GM23338 (cell line): ENCODE measurements at regions not wholly inside any gene's neighbourhood (a gene's known extent, or its start where the extent isn't known, plus 50 kb on each side); places are given as distances from the start of the nearest gene placed in this dataset.

Source experiments
- ATAC-seq: fragments of 200-7000 bp; cut with Tn5 transposase; 3 replicates; pipeline ENCODE4 v1.9.1; 2020
- DNase-seq: peaks from one replicate; pipeline ENCODE4 v3.0.0-alpha.2; 2015; ENCODE audit warnings: low spot score
- H2AFZ ChIP-seq: fragments of 200-600 bp; sonication (generic); 2 replicates; pipeline ENCODE4 v1.8.0; 2016; ENCODE audit warnings: antibody characterized with exemption, mild to moderate bottlenecking, moderate library complexity
- H3F3A ChIP-seq: fragments of 200-600 bp; sonication (generic); replicated peaks from 2 replicates; pipeline ENCODE4 v1.8.0; 2017; ENCODE audit warnings: antibody characterized with exemption, mixed run types, low read depth
- H3K27ac ChIP-seq: fragments of 200-600 bp; sonication (generic); 2 replicates; pipeline ENCODE4 v1.6.1; 2016; ENCODE audit warnings: low read depth
- H3K27me3 ChIP-seq: fragments of 200-600 bp; sonication (generic); 2 replicates; pipeline ENCODE4 v1.8.0; 2016; ENCODE audit warnings: mild to moderate bottlenecking, mixed run types, moderate library complexity; ENCODE audit not compliant: insufficient read depth
- H3K36me3 ChIP-seq: fragments of 200-600 bp; sonication (generic); 2 replicates; pipeline ENCODE4 v1.8.0; 2016; ENCODE audit warnings: mild to moderate bottlenecking; ENCODE audit not compliant: insufficient read depth
- H3K4me1 ChIP-seq: fragments of 200-600 bp; sonication (generic); 2 replicates; pipeline ENCODE4 v1.8.0; 2016; ENCODE audit warnings: mild to moderate bottlenecking, moderate library complexity; ENCODE audit not compliant: insufficient read depth
- H3K4me2 ChIP-seq: fragments of 200-600 bp; sonication (generic); 2 replicates; pipeline ENCODE4 v1.7.1; 2017; ENCODE audit warnings: mixed run types
- H3K4me3 ChIP-seq: fragments of 200-600 bp; sonication (generic); 2 replicates; pipeline ENCODE4 v1.6.1; 2016; ENCODE audit warnings: mixed run types
- H3K79me2 ChIP-seq: fragments of 200-600 bp; sonication (generic); replicated peaks from 2 replicates; pipeline ENCODE4 v1.8.0; 2017; ENCODE audit warnings: mild to moderate bottlenecking; ENCODE audit not compliant: insufficient read depth
- H3K9me2 ChIP-seq: fragments of 200-600 bp; sonication (generic); 2 replicates; pipeline ENCODE4 v1.8.0; 2017; ENCODE audit not compliant: insufficient read depth
- H4K20me1 ChIP-seq: fragments of 200-600 bp; sonication (generic); replicated peaks from 2 replicates; pipeline ENCODE4 v1.8.0; 2017; ENCODE audit warnings: mild to moderate bottlenecking; ENCODE audit not compliant: insufficient read depth
- H3K27ac Mint-ChIP-seq: 2 replicates; pipeline ENCODE4 v1.8.0; 2020; ENCODE audit warnings: inconsistent platforms, mild to moderate bottlenecking, moderate library complexity, mixed read lengths
- H3K27me3 Mint-ChIP-seq: 3 replicates; pipeline ENCODE4 v1.8.0; 2022; ENCODE audit warnings: low read depth, mild to moderate bottlenecking, moderate library complexity, mixed read lengths, inconsistent platforms; ENCODE audit not compliant: insufficient read depth, poor library complexity
- H3K36me3 Mint-ChIP-seq: 3 replicates; pipeline ENCODE4 v1.8.0; 2021; ENCODE audit warnings: low read depth, mild to moderate bottlenecking, inconsistent platforms, moderate library complexity, mixed read lengths
- H3K4me1 Mint-ChIP-seq: 3 replicates; pipeline ENCODE4 v1.8.0; 2020; ENCODE audit warnings: mild to moderate bottlenecking, inconsistent platforms, mixed read lengths
- H3K4me3 Mint-ChIP-seq: 3 replicates; pipeline ENCODE4 v1.8.0; 2021; ENCODE audit warnings: moderate library complexity, mild to moderate bottlenecking, inconsistent platforms, mixed read lengths
- H3K9me3 Mint-ChIP-seq: 3 replicates; pipeline ENCODE4 v1.8.0; 2020; ENCODE audit warnings: moderate library complexity, mild to moderate bottlenecking, inconsistent platforms, mixed read lengths
- CREB1 ChIP-seq: fragments of 250-450 bp; sonication (Bioruptor Pico); IDR thresholded peaks from 2 replicates; pipeline ENCODE4 v1.5.0; 2020; ENCODE audit warnings: low read depth, mild to moderate bottlenecking, moderate library complexity
- EZH2 ChIP-seq: fragments of 200-600 bp; sonication (generic); IDR thresholded peaks from one replicate; pipeline ENCODE4 v1.8.0; 2017; ENCODE audit warnings: antibody characterized with exemption, mild to moderate bottlenecking, low read depth; ENCODE audit not compliant: unreplicated experiment
- EZH2phosphoT487 ChIP-seq: fragments of 200-600 bp; sonication (generic); IDR thresholded peaks from one replicate; pipeline ENCODE4 v1.8.1; 2018; ENCODE audit warnings: antibody characterized with exemption; ENCODE audit not compliant: unreplicated experiment
- JUNB ChIP-seq: IDR thresholded peaks from one replicate; pipeline ENCODE4 v1.6.1; 2016; ENCODE audit warnings: antibody characterized with exemption; ENCODE audit not compliant: unreplicated experiment
- NANOG ChIP-seq: IDR thresholded peaks from 2 replicates; pipeline ENCODE4 v1.6.1; 2016; ENCODE audit warnings: antibody characterized with exemption, borderline replicate concordance
- POLR2AphosphoS5 ChIP-seq: IDR thresholded peaks from 2 replicates; pipeline ENCODE4 v1.6.1; 2016; ENCODE audit warnings: antibody characterized with exemption, low read depth
- STAT1 ChIP-seq: IDR thresholded peaks from one replicate; pipeline ENCODE4 v1.6.1; 2016; ENCODE audit warnings: antibody characterized with exemption; ENCODE audit not compliant: unreplicated experiment
- ZNF114 ChIP-seq: fragments of 250-450 bp; sonication (Bioruptor Pico); IDR thresholded peaks from 2 replicates; pipeline ENCODE4 v1.5.0; 2020; ENCODE audit warnings: mild to moderate bottlenecking, moderate library complexity
- ZNF331 ChIP-seq: fragments of 250-450 bp; sonication (Bioruptor Pico); IDR thresholded peaks from 2 replicates; pipeline ENCODE4 v1.5.0; 2020; ENCODE audit warnings: low read depth, mild to moderate bottlenecking, moderate library complexity
- TF ChIP-seq, protein P1 (sequence below): IDR thresholded peaks from 2 replicates; pipeline ENCODE4 v1.6.1; 2016; ENCODE audit warnings: antibody characterized with exemption
- TF ChIP-seq, protein P2 (sequence below): fragments of 250-450 bp; sonication (Bioruptor Pico); IDR thresholded peaks from 2 replicates; pipeline ENCODE4 v1.5.0; 2020; ENCODE audit warnings: mild to moderate bottlenecking, moderate library complexity
- TF ChIP-seq, protein P3 (sequence below), 2 experiments: fragments of 200-600 bp in 1 of 2; sonication (generic) in 1 of 2; conservative IDR thresholded peaks; 2 replicates each; pipeline versions ENCODE4 v1.5.1 to v1.6.1; 2016 to 2017; ENCODE audit warnings: antibody characterized with exemption in 2 of 2, low read depth in 2 of 2, mild to moderate bottlenecking in 2 of 2, moderate library complexity in 1 of 2
- TF ChIP-seq, protein P4 (sequence below): IDR thresholded peaks from one replicate; pipeline ENCODE4 v1.6.1; 2018; ENCODE audit warnings: antibody characterized with exemption; ENCODE audit not compliant: unreplicated experiment

DNA sequence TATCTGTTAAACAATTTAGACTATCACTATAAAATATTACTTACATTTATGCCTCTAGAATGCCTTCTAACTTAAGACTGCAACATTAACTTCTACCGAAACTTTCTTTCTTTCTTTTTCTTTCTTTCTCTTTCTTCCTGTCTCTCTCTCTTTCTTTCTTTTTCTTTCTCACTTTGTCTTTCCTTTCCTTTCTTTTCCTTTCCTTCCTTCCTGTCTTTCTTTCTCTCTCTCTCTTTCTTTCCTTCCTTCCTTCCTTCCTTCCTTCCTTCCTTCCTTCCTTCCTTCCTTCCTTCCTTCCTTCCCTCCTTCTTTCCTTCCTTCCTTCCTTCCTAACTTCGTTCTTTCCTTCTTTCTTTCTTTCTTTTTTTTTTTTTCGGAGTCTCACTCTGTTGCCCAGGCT lies 1071.9 kb upstream of the ATXN8OS start:
- Mint-ChIP-seq H3K27ac (no peak overlapping the region), H3K36me3 (peaks cover 4% of the 10 kb centered on the region; the same call in 1 of the 3 replicates), H3K27me3 (no peaks in the 10 kb centered on the region), H3K4me3 (no peak overlapping the region), H3K9me3 (peaks cover 4% of the 10 kb centered on the region; the same call in 2 of the 3 replicates), H3K4me1 (no peaks in the 10 kb centered on the region)
- TF ChIP-seq POLR2AphosphoS5 = no peak
- TF ChIP-seq STAT1 = no peak
- no peak for TF ChIP-seq CREB1 (CRISPR knock-in tag)
- TF ChIP-seq ZNF331 = no peak
- TF ChIP-seq ZNF114 = no peak
- TF ChIP-seq, protein P1, sequence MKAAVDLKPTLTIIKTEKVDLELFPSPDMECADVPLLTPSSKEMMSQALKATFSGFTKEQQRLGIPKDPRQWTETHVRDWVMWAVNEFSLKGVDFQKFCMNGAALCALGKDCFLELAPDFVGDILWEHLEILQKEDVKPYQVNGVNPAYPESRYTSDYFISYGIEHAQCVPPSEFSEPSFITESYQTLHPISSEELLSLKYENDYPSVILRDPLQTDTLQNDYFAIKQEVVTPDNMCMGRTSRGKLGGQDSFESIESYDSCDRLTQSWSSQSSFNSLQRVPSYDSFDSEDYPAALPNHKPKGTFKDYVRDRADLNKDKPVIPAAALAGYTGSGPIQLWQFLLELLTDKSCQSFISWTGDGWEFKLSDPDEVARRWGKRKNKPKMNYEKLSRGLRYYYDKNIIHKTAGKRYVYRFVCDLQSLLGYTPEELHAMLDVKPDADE = no peak
- TF ChIP-seq NANOG = no peak
- TF ChIP-seq, protein P2, sequence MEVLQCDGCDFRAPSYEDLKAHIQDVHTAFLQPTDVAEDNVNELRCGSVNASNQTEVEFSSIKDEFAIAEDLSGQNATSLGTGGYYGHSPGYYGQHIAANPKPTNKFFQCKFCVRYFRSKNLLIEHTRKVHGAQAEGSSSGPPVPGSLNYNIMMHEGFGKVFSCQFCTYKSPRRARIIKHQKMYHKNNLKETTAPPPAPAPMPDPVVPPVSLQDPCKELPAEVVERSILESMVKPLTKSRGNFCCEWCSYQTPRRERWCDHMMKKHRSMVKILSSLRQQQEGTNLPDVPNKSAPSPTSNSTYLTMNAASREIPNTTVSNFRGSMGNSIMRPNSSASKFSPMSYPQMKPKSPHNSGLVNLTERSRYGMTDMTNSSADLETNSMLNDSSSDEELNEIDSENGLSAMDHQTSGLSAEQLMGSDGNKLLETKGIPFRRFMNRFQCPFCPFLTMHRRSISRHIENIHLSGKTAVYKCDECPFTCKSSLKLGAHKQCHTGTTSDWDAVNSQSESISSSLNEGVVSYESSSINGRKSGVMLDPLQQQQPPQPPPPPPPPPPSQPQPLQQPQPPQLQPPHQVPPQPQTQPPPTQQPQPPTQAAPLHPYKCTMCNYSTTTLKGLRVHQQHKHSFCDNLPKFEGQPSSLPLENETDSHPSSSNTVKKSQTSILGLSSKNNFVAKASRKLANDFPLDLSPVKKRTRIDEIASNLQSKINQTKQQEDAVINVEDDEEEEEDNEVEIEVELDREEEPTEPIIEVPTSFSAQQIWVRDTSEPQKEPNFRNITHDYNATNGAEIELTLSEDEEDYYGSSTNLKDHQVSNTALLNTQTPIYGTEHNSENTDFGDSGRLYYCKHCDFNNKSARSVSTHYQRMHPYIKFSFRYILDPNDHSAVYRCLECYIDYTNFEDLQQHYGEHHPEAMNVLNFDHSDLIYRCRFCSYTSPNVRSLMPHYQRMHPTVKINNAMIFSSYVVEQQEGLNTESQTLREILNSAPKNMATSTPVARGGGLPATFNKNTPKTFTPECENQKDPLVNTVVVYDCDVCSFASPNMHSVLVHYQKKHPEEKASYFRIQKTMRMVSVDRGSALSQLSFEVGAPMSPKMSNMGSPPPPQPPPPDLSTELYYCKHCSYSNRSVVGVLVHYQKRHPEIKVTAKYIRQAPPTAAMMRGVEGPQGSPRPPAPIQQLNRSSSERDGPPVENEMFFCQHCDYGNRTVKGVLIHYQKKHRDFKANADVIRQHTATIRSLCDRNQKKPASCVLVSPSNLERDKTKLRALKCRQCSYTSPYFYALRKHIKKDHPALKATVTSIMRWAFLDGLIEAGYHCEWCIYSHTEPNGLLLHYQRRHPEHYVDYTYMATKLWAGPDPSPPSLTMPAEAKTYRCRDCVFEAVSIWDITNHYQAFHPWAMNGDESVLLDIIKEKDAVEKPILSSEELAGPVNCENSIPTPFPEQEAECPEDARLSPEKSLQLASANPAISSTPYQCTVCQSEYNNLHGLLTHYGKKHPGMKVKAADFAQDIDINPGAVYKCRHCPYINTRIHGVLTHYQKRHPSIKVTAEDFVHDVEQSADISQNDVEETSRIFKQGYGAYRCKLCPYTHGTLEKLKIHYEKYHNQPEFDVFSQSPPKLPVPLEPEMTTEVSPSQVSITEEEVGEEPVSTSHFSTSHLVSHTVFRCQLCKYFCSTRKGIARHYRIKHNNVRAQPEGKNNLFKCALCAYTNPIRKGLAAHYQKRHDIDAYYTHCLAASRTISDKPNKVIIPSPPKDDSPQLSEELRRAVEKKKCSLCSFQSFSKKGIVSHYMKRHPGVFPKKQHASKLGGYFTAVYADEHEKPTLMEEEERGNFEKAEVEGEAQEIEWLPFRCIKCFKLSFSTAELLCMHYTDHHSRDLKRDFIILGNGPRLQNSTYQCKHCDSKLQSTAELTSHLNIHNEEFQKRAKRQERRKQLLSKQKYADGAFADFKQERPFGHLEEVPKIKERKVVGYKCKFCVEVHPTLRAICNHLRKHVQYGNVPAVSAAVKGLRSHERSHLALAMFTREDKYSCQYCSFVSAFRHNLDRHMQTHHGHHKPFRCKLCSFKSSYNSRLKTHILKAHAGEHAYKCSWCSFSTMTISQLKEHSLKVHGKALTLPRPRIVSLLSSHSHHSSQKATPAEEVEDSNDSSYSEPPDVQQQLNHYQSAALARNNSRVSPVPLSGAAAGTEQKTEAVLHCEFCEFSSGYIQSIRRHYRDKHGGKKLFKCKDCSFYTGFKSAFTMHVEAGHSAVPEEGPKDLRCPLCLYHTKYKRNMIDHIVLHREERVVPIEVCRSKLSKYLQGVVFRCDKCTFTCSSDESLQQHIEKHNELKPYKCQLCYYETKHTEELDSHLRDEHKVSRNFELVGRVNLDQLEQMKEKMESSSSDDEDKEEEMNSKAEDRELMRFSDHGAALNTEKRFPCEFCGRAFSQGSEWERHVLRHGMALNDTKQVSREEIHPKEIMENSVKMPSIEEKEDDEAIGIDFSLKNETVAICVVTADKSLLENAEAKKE (CRISPR knock-in tag) = no peak
- no peak for TF ChIP-seq EZH2
- TF ChIP-seq, protein P3, sequence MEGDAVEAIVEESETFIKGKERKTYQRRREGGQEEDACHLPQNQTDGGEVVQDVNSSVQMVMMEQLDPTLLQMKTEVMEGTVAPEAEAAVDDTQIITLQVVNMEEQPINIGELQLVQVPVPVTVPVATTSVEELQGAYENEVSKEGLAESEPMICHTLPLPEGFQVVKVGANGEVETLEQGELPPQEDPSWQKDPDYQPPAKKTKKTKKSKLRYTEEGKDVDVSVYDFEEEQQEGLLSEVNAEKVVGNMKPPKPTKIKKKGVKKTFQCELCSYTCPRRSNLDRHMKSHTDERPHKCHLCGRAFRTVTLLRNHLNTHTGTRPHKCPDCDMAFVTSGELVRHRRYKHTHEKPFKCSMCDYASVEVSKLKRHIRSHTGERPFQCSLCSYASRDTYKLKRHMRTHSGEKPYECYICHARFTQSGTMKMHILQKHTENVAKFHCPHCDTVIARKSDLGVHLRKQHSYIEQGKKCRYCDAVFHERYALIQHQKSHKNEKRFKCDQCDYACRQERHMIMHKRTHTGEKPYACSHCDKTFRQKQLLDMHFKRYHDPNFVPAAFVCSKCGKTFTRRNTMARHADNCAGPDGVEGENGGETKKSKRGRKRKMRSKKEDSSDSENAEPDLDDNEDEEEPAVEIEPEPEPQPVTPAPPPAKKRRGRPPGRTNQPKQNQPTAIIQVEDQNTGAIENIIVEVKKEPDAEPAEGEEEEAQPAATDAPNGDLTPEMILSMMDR (conservative IDR thresholded peaks at IDR 0.05; ENCODE audit: low read depth in 2 of 2) = no peak
- TF ChIP-seq JUNB = no peak
- no peak for TF ChIP-seq EZH2phosphoT487
- TF ChIP-seq, protein P4, sequence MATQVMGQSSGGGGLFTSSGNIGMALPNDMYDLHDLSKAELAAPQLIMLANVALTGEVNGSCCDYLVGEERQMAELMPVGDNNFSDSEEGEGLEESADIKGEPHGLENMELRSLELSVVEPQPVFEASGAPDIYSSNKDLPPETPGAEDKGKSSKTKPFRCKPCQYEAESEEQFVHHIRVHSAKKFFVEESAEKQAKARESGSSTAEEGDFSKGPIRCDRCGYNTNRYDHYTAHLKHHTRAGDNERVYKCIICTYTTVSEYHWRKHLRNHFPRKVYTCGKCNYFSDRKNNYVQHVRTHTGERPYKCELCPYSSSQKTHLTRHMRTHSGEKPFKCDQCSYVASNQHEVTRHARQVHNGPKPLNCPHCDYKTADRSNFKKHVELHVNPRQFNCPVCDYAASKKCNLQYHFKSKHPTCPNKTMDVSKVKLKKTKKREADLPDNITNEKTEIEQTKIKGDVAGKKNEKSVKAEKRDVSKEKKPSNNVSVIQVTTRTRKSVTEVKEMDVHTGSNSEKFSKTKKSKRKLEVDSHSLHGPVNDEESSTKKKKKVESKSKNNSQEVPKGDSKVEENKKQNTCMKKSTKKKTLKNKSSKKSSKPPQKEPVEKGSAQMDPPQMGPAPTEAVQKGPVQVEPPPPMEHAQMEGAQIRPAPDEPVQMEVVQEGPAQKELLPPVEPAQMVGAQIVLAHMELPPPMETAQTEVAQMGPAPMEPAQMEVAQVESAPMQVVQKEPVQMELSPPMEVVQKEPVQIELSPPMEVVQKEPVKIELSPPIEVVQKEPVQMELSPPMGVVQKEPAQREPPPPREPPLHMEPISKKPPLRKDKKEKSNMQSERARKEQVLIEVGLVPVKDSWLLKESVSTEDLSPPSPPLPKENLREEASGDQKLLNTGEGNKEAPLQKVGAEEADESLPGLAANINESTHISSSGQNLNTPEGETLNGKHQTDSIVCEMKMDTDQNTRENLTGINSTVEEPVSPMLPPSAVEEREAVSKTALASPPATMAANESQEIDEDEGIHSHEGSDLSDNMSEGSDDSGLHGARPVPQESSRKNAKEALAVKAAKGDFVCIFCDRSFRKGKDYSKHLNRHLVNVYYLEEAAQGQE = no peak
- no peaks in the 10 kb centered on the region for H3F3A ChIP-seq
- ATAC-seq = no peak
- H3K4me3 ChIP-seq = no peak overlapping the region
- no peaks in the 10 kb centered on the region for H3K79me2 ChIP-seq
- no peaks in the 10 kb centered on the region for H3K27me3 ChIP-seq
- H3K9me2 ChIP-seq = no peaks in the 10 kb centered on the region
- H3K4me2 ChIP-seq = no peak overlapping the region
- no peaks in the 10 kb centered on the region for H4K20me1 ChIP-seq
- H3K36me3 ChIP-seq = no peaks in the 10 kb centered on the region
- H2AFZ ChIP-seq = no peak overlapping the region
- H3K27ac ChIP-seq = no peak overlapping the region
- no peaks in the 10 kb centered on the region for H3K4me1 ChIP-seq
- DNase-seq = no peak
